DOHH2 (cell line): ENCODE measurements at regions not wholly inside any gene's neighbourhood (a gene's known extent, or its start where the extent isn't known, plus 50 kb on each side); places are given as distances from the start of the nearest gene placed in this dataset.

Experiments used
- H3F3A ChIP-seq: fragments of 200-600 bp; sonication (generic), shearing (Covaris generic); 2 replicates; pipeline ENCODE4 v1.6.0; 2016; ENCODE audit warnings: antibody characterized with exemption, mild to moderate bottlenecking; ENCODE audit not compliant: control insufficient read depth, insufficient read depth
- H3K27ac ChIP-seq: fragments of 200-600 bp; sonication (generic); 2 replicates; pipeline ENCODE4 v1.5.1; 2014; ENCODE audit warnings: low read depth, mild to moderate bottlenecking, low read length, moderate library complexity
- H3K27me3 ChIP-seq: fragments of 200-600 bp; sonication (generic); 2 replicates; pipeline ENCODE4 v1.6.1; 2014; ENCODE audit warnings: mild to moderate bottlenecking, low read length, mixed read lengths; ENCODE audit not compliant: control insufficient read depth
- H3K36me3 ChIP-seq: fragments of 200-600 bp; sonication (generic); 2 replicates; pipeline ENCODE4 v1.6.1; 2014; ENCODE audit warnings: mild to moderate bottlenecking, low read length, moderate library complexity, mixed read lengths; ENCODE audit not compliant: control insufficient read depth
- H3K4me1 ChIP-seq: fragments of 200-600 bp; sonication (generic); 2 replicates; pipeline ENCODE4 v1.6.1; 2014; ENCODE audit warnings: mild to moderate bottlenecking, low read length, mixed read lengths; ENCODE audit not compliant: control insufficient read depth
- H3K4me2 ChIP-seq: fragments of 200-600 bp; sonication (generic); 2 replicates; pipeline ENCODE4 v1.6.0; 2014; ENCODE audit warnings: mild to moderate bottlenecking, low read length, moderate library complexity
- H3K4me3 ChIP-seq: fragments of 200-600 bp; sonication (generic); 2 replicates; pipeline ENCODE4 v1.5.1; 2014; ENCODE audit warnings: mild to moderate bottlenecking, low read length, mixed read lengths
- H3K79me2 ChIP-seq: fragments of 200-600 bp; sonication (generic); 2 replicates; pipeline ENCODE4 v1.6.1; 2014; ENCODE audit warnings: mild to moderate bottlenecking, low read length, mixed read lengths; ENCODE audit not compliant: control insufficient read depth
- H3K9me2 ChIP-seq: fragments of 200-600 bp; sonication (generic); replicated peaks from 2 replicates; pipeline ENCODE4 v1.6.1; 2014; ENCODE audit warnings: mild to moderate bottlenecking, low read length, mixed read lengths; ENCODE audit not compliant: control insufficient read depth
- H3K9me3 ChIP-seq: fragments of 200-600 bp; sonication (generic); 2 replicates; pipeline ENCODE4 v1.6.1; 2014; ENCODE audit warnings: antibody characterized with exemption, low read length, mixed read lengths; ENCODE audit not compliant: control insufficient read depth, insufficient read depth
- H4K20me1 ChIP-seq: fragments of 200-600 bp; sonication (generic); 2 replicates; pipeline ENCODE4 v1.6.0; 2014; ENCODE audit warnings: low read depth, mild to moderate bottlenecking, antibody characterized with exemption, low read length, moderate library complexity; ENCODE audit not compliant: control insufficient read depth, insufficient read depth
- EZH2phosphoT487 ChIP-seq: fragments of 200-600 bp; sonication (generic); IDR thresholded peaks from 2 replicates; pipeline ENCODE4 v1.6.1; 2017; ENCODE audit warnings: borderline replicate concordance, mild to moderate bottlenecking, antibody characterized with exemption, low read length, moderate library complexity, mixed read lengths
- TF ChIP-seq, protein P1 (sequence below): fragments of 200-600 bp; sonication (generic); IDR thresholded peaks from one replicate; pipeline ENCODE4 v1.5.1; 2014; ENCODE audit warnings: antibody characterized with exemption, mild to moderate bottlenecking, low read depth, low read length; ENCODE audit not compliant: poor library complexity, severe bottlenecking

DNA sequence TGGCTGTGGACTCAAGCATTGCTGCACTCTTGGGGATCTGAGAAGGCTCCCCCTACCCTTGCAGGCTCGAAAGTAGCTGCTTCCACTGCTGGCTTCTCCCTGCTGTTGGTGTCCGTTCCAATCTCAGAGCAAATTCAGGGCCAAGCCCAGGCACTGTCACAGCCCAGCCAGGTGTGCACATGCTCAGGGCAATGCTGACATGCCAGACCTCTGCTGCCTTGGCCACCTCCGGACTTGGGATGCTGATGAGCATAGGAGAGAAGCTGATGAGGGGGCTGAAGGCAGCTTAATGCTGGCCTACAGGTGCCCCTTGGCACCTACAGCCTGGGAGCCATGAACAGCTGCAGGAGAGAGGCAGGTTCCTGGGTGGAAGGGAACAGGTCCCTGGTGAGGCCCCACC lies 273.7 kb upstream of the KCNJ16 start:
- Histone ChIP-seq H3K9me3 (peaks cover 17% of the 10 kb centered on the region; the same call in 1 of the 2 replicates), H3K4me1 (no peaks in the 10 kb centered on the region), H3K79me2 (no peaks in the 10 kb centered on the region), H3K36me3 (no peaks in the 10 kb centered on the region), H3K9me2 (0 out of 2 replicates have a peak, but pooled peaks cover 2% of the 10 kb centered on the region), H3K4me2 (no peak overlapping the region), H3K27me3 (no peaks in the 10 kb centered on the region), H4K20me1 (no peaks in the 10 kb centered on the region), H3K4me3 (no peak overlapping the region), H3K27ac (no peak overlapping the region), H3F3A (no peaks in the 10 kb centered on the region)
- TF ChIP-seq EZH2phosphoT487: no peak
- TF ChIP-seq, protein P1, sequence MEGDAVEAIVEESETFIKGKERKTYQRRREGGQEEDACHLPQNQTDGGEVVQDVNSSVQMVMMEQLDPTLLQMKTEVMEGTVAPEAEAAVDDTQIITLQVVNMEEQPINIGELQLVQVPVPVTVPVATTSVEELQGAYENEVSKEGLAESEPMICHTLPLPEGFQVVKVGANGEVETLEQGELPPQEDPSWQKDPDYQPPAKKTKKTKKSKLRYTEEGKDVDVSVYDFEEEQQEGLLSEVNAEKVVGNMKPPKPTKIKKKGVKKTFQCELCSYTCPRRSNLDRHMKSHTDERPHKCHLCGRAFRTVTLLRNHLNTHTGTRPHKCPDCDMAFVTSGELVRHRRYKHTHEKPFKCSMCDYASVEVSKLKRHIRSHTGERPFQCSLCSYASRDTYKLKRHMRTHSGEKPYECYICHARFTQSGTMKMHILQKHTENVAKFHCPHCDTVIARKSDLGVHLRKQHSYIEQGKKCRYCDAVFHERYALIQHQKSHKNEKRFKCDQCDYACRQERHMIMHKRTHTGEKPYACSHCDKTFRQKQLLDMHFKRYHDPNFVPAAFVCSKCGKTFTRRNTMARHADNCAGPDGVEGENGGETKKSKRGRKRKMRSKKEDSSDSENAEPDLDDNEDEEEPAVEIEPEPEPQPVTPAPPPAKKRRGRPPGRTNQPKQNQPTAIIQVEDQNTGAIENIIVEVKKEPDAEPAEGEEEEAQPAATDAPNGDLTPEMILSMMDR: no peak

DNA sequence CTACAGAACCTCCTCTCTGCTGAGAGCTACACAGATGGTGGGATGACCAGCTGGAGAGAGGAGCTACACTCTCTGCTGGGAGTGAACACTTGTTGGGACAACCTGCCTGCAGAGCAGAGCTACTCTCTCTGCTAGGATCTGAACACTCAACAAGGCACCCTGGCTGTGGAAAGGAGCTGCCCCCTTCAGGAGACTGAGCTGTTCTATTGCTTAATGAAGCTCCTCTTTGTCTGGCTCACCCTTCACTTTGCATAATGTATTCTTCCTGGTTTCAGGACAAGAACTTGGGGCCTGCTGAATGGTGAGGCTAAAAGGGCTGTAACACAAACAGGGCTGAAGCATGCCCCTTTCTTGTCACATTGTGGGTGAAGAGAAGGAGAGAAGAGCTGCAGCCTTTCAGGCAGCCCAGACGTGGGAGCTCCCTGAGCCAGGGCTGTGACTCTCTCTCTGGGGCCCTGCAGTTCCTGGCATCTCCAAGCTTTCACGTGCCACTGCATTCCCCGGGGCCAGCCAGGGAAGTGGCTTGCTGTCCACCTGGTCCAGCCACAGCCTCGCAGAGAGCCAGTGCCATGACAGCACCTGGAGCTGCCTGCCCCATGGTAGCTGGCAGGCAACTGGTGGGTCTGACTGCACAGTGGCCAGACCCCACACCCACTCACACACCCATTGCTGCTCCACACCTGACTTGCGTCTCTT lies 272.8 kb upstream of the KCNJ16 start:
- no peaks in the 10 kb centered on the region for H3K4me1 ChIP-seq
- no peaks in the 10 kb centered on the region for H3K36me3 ChIP-seq
- H3F3A ChIP-seq: no peaks in the 10 kb centered on the region
- H3K4me2 ChIP-seq: no peak overlapping the region
- H3K79me2 ChIP-seq: no peaks in the 10 kb centered on the region
- H3K4me3 ChIP-seq: no peak overlapping the region
- H3K27me3 ChIP-seq: no peaks in the 10 kb centered on the region
- TF ChIP-seq EZH2phosphoT487: no peak
- TF ChIP-seq, protein P1: no peak
- H3K9me3 ChIP-seq: peaks cover 17% of the 10 kb centered on the region; the same call in 1 of the 2 replicates
- H3K9me2 ChIP-seq: 0 out of 2 replicates have a peak, but pooled peaks cover 2% of the 10 kb centered on the region
- no peaks in the 10 kb centered on the region for H4K20me1 ChIP-seq
- no peak overlapping the region for H3K27ac ChIP-seq

DNA sequence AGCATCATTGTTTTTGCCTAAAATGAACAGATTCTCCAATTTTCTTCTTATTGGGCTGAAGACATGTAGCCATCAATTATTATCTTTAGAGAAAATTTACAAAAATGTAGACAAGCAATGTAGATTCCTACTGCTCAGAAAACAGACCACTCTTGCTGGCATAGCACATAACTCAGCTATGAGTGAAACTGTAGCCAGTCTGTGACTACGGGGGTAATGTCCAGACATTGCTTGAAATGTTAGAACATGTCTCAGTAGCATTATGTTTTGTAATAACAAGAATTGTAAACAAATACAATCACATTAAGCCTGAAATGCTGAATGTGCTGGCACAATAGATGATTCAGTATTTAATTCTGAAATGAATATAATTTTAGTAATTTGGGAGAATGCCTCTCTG lies 265.7 kb upstream of the KCNJ16 start:
- no peaks in the 10 kb centered on the region for H3K27me3 ChIP-seq
- H3K4me1 ChIP-seq: no peaks in the 10 kb centered on the region
- H3K79me2 ChIP-seq: no peaks in the 10 kb centered on the region
- no peak overlapping the region for H3K4me3 ChIP-seq
- no peaks in the 10 kb centered on the region for H3K9me3 ChIP-seq
- no peak overlapping the region for H3K27ac ChIP-seq
- TF ChIP-seq, protein P1: no peak
- TF ChIP-seq EZH2phosphoT487: no peak
- H4K20me1 ChIP-seq: no peaks in the 10 kb centered on the region
- no peaks in the 10 kb centered on the region for H3F3A ChIP-seq
- no peaks in the 10 kb centered on the region for H3K36me3 ChIP-seq
- no peak overlapping the region for H3K4me2 ChIP-seq
- H3K9me2 ChIP-seq: 0 out of 2 replicates have a peak, but pooled peaks cover 2% of the 10 kb centered on the region
